COLO829 (cell line): ENCODE measurements at regions not wholly inside any gene's neighbourhood (a gene's known extent, or its start where the extent isn't known, plus 50 kb on each side); places are given as distances from the start of the nearest gene placed in this dataset.
A peak's percentile ranks its signal among the peaks of the same experiment; 100 is the strongest.

Experiments used
- DNase-seq: peaks from one replicate; pipeline ENCODE4 v3.0.0; 2012; ENCODE audit warnings: low spot score

- DNase-seq, result no peak
Observed at GRCh38 chr14:34040766-34041165, 89.9 kb upstream of the EGLN3 start.

DNA sequence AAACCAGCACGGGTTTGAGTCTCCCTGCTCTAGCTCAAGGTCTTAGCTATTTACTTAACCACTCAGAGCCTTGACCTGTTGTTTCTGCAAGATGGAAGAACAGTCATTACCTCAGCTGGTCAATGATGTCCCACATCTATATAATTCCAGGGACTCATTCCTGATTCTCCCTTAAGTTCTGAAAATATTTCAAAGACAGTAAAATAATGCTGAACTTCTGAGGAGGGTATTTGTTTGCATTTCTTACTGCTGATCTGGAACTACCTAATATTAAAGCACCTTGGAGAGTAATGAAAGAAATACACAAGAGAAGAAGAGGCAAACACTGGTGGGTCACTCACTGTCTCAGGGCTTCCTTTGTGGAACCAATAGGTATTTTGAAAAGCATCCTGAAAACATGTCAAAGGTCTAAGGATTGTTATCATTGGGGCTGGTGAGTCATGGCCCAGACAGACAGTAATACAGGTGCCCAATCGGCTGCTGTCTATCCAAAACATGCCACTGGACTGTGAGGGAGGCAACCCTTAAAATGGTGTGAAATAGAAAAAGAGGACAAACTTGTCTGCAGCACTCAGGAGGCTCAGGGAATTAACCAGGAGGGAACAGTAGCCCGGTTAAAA, 88.7 kb upstream of the EGLN3 start:
- DNase-seq, result no peak

DNA sequence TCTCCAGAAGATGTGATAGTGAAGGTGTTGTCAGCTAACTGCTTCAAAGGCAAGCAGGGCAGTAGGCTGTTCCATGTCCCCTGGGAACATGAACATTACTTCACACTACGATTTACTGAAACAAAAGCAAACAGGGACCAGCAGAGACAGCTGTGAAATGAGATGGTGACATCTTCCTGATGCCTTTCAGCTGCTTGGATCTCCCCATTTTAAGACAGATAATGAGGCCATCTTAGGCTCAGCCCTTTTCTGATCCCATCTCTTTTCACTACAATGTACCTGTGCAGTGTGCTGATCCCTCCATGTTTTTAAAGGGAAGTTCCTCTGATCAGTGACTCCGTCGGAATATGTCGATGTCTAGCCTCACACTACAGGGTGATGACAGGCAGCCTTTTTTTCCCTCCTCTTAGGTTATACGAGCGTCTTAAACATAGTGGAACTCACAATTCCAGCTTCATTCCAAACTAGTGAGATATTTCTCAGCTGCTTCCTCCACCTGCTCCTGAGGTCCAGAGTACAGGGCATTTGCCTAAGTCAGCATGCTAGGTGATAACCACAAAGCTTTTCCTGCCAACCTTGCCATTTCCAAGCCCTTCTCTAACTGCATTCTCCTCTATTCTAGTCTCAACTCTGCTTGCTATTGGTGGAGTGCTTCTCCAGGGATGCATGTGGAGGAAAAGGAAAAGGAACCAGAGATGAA, 87.6 kb upstream of the EGLN3 start:
- DNase-seq, result no peak

DNA sequence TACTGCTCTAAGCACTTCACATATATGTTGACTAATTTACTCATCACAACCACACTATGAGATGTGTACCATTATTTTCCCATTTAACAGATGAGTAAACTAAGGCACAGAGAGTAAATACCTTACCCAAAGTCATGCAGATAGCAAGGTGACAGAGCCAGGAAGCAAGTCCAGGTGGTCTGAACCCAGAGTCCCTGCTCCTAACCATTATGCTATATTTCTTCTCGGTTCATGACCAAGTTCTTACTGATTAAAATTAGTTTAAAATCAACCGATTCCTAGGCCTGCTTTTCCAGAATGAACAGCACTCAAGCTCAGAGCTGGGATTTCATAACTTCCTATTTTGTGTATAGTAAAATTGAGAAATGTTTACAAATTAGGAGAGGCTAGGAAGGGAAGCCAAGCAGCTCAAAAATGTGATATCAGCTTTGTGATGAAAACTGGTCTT, 85.5 kb upstream of the EGLN3 start:
- DNase-seq, result no peak

- DNase-seq, result no peak
Observed at GRCh38 chr14:34035934-34036250, 85.0 kb upstream of the EGLN3 start.

DNA sequence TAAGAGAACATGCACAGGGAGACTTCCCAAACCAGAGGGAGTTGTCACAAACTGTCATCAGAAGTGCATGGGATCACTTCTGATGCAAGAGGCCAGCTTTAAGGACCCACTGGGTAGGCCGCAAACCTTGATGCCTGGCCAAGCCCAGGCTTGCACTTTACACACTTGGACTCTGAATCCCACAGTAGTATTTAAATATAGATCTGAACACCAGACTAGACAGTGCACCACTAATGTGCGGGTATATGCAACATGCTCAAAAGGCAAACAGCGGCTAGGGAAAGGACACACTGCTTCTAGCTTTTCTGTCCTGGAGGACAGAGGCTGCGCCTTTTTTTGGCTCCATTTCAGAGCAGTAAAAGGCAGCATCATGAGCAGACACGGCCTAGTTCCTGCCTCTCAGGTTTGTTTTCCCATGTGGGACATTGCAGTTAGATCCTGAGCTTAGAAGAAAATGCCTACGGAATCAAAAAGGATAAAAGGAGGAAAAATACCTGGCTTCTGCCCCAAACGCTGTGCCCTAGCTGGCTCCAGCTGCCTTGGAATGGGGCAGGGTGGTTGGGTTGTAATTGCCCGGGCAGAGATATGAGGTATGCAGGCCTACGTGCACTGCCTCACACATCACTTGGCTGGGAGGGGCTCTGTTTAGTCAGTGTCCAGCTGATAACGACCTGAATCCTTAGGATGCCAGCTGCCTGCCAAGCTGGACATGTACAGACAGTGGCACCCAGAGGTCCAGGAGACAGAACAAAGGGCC, 84.5 kb upstream of the EGLN3 start:
- no peak for DNase-seq

DNA sequence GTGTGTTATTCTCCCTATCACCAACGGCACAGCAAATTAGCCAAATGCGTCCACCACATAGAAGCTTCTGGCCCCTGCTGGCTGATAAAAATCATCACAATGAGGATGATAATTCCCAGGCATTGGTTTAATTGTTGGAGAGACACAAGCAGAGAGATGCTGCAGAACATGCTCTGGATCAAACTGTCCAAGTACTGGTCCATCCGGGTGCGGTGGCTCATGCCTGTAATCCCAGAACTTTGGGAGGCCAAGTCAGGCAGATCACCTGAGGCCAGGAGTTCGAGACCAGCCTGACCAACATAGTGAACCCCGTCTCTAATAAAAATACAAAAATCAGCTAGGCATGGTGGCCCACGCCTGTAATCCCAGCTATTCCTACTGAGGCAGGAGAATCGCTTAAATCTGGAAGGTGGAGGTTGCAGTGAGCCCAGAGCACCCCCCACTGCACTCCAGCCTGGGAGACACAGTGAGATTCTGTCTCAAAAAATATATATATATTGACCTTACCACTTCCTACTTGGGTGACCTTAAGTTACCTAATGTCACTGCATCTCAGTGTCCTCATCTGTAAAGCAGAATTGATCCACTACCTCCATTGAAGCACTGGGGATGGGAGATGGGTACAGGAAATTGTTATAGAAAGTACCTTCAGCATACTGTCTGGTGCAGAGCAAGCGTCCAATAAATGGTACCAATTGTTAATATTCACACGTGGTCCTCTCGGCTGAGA, 83.7 kb upstream of the EGLN3 start:
- DNase-seq, result no peak

DNA sequence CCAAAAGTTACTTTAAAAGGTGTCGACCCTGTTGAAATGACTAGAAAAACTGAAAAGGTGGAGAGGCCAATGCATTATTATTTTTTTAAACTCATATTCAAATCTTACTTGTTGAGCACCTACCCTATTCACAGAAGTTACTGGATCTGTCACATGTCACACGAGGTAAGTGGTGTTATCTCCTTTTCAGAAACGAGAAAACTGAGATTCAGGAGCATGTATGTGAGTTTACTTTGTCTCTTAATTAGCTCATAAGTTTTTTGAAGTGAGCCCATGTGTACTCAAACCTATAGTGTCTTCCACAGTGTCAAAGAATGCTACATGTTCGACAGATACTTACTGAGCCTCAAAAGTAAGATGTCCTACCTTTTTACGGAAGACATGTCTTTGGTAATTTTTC, 81.8 kb upstream of the EGLN3 start:
- DNase-seq, result no peak

GRCh38 chr14:34030864-34031263, 80.0 kb upstream of the EGLN3 start:
- DNase-seq, result no peak

GRCh38 chr14:34029921-34030334, 79.1 kb upstream of the EGLN3 start:
- no peak for DNase-seq

- DNase-seq, result no peak
Observed at GRCh38 chr14:34027990-34028495, 77.2 kb upstream of the EGLN3 start.

DNA sequence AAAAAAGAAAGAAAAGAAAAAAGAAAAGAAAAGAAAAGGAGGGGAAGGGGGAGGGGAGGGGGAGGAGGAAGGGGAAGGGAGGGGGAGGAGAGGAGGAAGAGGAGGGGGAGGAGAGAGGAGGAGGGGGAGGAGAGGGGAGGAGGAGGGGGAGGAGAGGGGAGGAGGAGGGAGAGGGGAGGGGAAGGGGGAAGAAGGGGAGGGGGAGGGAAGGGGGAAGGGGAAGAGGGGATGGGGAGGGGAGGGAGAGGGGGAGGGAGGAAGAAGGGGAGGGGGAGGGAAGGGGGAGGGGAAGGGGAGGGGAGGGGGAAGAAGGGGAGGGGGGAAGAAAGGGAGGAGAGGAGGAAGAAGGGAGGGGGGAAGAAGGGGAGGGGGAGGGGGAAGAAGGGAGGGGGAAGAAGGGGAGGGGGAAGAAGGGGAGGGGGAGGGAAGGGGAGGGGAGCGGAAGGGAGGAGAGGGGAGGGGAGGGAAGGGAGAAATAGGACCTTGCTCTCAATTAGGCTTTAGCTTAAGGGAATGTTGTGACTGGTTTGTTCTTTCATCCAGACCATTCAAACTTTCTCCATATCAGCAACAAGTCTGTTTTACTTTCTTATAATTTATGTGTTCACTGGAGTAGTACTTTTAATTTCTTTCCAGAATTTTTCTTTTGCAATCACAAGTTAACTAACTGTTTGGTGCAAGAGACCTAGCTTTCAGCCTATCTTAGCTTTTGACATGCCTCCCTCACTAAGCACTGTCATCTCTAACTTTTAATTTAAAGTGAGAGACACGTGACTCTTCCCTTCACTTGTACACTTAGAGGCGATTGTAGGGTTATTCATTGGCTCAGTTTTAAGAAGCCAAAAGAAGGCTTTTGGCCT, 76.5 kb upstream of the EGLN3 start:
- DNase-seq, result no peak

DNA sequence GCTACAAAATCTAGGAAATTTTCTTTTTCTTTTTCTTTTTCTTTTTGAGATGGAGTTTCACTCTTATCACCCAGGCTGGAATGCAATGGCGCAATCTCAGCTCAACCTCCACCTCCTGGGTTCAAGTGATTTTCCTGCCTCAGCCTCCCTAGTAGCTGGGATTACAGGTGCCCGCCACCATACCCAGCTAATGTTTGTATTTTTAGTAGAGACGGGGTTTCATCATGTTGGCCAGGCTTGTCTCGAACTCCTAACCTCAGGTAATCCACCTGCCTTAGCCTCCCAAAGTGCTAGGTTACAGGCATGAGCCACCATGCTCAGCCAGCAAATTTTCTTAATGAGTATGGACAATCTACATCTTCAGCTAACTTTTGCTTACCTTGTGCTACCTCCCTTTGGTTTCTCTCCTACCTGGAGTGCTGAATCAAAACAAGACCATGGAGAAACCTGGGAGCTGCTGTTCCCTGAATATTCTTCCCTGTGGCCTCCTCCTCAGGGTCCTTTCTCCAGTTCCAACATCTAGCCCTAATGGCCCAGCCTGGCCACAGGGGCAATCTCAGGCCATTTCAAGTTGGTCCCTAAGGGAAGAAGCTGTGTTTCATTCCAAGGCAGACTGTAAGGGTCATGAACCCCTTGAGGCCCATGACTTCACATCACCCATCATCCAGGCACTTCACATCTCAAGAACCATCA, 74.6 kb upstream of the EGLN3 start:
- no peak for DNase-seq

- DNase-seq, result no peak
Observed at GRCh38 chr14:34024768-34025144, 73.9 kb upstream of the EGLN3 start.

GRCh38 chr14:34023824-34024767, 73.2 kb upstream of the EGLN3 start:
- DNase-seq, result peak; percentile 14

DNA sequence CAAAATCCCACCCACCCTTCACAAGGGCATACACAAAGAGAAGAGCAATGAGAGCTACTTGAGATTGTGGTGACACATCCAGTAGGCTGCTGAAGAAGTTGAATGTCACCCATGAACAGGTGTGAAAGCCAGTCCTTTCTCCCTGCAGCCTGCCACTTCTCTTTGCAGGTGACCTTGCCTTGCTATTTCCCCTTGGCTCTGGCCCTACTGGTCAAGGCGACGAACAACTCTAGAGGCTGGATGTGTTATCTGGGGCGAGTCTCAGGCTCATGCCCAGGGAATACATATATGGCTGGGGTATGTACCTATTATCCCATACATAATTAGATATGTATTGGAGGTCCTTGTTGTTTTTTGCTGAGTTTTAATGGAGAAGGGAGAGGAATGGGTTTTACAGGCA, 70.2 kb upstream of the EGLN3 start:
- DNase-seq, result no peak

- no peak for DNase-seq
Observed at GRCh38 chr14:34020014-34020413, 69.1 kb upstream of the EGLN3 start.

DNA sequence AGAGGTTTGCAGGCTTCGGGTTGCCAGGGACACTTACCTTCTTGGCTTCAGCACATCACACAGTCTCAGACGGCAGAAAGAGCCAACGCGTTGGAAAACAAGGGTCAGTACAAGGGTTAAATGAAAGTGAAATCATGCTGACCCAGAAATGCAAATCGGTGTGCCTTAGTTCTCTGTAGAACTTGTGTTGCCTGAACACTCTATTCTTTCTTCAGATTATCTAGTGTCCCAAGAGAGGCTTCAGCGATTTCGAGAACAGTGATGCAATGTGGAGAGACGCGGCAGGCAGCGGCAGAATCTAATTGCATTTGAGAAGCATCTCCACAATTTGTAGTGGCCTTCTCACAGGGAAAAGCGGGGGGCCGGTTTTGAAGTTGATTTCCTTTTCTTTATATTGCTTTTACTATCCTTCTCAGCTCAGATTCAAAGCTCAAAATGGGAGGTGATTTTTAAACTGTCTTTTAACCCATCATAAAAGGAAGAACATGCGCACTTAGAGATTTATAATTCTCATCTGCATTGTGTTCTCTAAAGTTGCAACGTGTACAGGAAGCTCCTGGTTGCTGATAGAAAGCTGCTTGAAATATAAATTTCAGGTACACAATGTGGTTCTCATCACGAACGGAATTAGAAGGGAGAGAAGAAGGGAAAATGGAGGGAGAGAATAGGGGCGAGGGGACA, 67.8 kb upstream of the EGLN3 start:
- DNase-seq, result peak; percentile 17

DNA sequence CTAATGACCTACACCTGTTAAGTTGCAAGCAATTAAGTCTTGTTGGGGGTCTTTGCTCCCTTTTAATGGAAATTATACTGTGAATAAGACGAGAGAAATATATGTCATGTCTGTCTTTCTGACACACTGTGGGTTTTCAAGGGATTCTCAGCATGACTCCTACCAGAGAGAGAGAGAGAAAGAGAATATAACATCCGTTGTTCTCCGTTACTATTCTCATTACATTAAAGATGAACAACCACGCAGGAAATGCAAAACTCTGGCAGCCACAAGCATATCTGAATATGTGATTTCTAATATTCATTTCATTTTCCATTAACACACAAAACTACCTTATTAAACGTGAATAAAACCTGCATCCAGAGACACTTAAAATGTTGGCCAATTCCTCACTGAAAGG, 67.3 kb upstream of the EGLN3 start:
- no peak for DNase-seq
